22Rv1 (cell line): ENCODE measurements at regions not wholly inside any gene's neighbourhood (a gene's known extent, or its start where the extent isn't known, plus 50 kb on each side); places are given as distances from the start of the nearest gene placed in this dataset.

Experiments
- CTCF ChIP-seq: fragments of 450-650 bp; IDR thresholded peaks from 2 replicates; pipeline ENCODE4 v1.5.1; 2017; ENCODE audit warnings: mild to moderate bottlenecking
- ZFX ChIP-seq: fragments of 450-650 bp; IDR thresholded peaks from 2 replicates; pipeline ENCODE4 v1.6.1; 2017; ENCODE audit warnings: antibody characterized with exemption, borderline replicate concordance

GRCh38 chr12:90809940-90810339 lies 145.0 kb downstream of the CCER1 start:
- TF ChIP-seq ZFX, result no peak
- TF ChIP-seq CTCF, result no peak
